VCaP (cell line): ENCODE measurements at regions not wholly inside any gene's neighbourhood (a gene's known extent, or its start where the extent isn't known, plus 50 kb on each side); places are given as distances from the start of the nearest gene placed in this dataset.

Experiments
- H3K27ac ChIP-seq: fragments of 450-650 bp; 2 replicates; pipeline ENCODE4 v1.5.1; 2017
- TF ChIP-seq, protein P1 (sequence below): fragments of 450-650 bp; conservative IDR thresholded peaks from 2 replicates; pipeline ENCODE4 v1.5.1; 2017; ENCODE audit warnings: mild to moderate bottlenecking, moderate library complexity

DNA sequence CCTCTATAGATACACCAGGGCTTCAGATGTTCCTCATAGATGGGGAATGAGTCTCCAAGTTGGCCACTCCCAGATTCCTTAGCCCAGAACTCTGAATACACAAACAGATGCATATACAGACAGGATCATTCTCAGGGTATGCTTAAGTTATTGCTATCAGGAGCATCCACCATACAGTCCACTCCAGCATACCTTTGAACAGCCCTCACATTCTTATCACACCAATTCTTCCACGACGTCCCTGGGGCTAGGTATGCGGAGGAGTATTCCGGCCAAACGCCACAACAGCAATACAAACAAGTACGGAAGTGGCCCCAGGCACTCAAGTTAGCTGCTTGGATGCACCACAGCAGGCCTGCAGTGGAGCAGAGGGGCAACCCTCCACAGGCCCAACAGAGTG lies 312.5 kb upstream of the CHAC2 start:
- TF ChIP-seq, protein P1, sequence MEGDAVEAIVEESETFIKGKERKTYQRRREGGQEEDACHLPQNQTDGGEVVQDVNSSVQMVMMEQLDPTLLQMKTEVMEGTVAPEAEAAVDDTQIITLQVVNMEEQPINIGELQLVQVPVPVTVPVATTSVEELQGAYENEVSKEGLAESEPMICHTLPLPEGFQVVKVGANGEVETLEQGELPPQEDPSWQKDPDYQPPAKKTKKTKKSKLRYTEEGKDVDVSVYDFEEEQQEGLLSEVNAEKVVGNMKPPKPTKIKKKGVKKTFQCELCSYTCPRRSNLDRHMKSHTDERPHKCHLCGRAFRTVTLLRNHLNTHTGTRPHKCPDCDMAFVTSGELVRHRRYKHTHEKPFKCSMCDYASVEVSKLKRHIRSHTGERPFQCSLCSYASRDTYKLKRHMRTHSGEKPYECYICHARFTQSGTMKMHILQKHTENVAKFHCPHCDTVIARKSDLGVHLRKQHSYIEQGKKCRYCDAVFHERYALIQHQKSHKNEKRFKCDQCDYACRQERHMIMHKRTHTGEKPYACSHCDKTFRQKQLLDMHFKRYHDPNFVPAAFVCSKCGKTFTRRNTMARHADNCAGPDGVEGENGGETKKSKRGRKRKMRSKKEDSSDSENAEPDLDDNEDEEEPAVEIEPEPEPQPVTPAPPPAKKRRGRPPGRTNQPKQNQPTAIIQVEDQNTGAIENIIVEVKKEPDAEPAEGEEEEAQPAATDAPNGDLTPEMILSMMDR = no peak
- no peak overlapping the region for H3K27ac ChIP-seq

DNA sequence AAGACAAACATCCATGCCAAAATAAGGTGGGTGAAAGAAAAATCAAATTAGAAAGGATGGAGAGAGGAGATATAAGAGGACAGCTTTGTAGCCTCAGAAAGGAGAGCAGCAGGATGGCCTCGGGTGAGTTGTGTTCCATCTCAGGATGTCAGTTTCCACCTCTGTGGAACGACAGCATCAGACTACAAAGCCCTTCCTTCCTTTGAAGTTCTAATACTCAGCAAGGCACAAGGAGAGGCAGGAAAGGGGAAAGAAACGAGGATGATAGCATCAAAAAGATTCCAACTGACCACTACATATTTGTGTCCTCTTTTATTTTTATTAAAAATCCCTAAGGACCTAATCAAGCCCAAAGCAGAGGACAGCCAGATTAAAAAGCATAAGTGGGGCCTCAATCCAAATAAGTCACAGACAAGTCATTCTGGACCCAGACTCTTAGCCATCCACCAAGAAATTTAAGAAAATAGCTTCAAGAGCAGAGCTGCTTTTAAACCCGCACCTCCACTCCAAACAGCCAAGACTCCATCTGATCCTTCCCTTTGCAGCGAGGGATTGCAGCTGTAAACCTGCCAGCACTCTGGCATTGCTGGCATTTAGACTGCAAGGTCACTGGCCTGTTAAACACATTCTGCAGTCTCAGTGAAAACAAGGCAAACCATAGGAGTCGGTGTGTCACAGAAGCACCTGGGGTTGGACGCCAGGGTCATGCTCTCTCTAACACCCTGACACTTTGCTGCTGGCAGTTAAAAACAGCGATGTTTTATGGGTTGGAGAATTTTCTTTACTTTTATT lies 314.5 kb upstream of the CHAC2 start:
- H3K27ac ChIP-seq = no peak overlapping the region
- TF ChIP-seq, protein P1 = no peak

DNA sequence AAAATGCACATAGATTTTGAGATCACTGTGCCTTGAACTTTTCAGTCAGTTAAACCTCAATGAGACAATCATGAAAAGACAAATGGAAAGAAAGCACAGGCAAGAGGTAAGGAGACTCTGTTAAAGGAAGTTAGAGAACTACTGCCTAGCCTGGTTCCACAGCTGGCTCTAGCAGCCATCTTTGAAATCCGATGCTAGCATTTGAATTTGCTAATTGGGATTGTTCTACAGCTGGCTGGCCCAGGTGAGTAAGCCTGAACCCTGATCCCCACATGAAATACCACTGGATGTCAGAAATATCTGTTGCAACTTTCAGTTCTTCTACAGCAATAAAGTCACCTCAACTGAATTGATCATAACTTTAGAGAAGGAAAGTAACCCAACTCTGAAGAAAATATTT lies 315.2 kb upstream of the CHAC2 start:
- no peak overlapping the region for H3K27ac ChIP-seq
- TF ChIP-seq, protein P1 = no peak

DNA sequence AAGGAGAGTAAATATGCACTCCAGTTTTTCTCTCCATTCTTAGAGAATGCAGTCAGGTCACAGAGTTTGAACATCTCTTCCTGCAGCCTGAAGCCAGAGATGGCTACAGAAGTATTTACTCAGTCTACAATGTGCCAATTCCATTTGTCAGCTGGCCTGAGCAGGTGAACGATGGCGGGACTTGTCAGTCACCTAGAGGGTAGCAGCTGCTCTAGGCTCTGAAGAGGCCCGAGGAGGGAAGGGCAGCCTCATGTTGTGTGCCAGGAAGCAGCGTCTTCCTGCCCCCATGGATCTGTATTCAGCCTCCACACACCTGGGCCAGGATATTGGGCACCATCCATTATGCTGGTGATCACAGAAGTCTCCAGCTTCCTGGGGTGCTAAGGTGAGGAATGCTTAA lies 316.7 kb upstream of the CHAC2 start:
- no peak overlapping the region for H3K27ac ChIP-seq
- TF ChIP-seq, protein P1 = no peak

DNA sequence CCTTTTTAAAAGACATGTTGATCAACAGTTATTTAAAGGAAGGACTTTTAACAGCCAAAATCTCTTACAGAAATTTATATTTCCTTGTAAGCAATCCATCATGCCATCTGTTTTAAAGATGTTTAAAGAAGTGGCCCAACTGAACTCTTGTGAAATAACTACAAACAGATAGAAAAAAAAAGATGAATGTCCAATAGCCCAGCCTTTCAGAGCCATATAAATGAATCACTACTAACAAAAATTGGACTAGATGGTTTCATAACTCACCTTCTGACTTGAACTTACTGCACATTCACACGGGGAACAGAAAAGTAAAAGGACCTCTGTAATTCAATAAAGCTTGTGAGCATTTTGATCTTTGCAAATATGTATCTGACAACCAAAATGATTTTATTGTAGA lies 319.0 kb upstream of the CHAC2 start:
- H3K27ac ChIP-seq = no peak overlapping the region
- TF ChIP-seq, protein P1 = no peak

DNA sequence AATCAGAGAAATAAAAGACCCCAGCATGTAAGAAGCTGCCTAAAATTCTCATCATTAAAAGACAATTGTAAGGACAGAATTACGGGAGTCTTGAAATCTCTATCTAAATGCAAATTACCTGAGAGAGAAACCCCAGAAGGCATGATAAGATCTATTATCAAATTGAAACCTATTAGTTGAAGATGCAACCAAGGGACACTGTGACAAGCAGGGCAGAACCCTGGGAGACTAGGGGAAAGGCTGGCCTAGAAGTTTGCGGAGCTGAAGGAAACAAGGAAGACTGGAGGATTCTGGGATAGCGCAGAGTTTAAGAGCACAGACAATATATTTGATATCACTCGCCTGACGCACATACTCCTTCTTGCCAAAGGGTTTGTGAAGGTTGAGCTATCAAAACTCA lies 319.5 kb upstream of the CHAC2 start:
- TF ChIP-seq, protein P1 = no peak

DNA sequence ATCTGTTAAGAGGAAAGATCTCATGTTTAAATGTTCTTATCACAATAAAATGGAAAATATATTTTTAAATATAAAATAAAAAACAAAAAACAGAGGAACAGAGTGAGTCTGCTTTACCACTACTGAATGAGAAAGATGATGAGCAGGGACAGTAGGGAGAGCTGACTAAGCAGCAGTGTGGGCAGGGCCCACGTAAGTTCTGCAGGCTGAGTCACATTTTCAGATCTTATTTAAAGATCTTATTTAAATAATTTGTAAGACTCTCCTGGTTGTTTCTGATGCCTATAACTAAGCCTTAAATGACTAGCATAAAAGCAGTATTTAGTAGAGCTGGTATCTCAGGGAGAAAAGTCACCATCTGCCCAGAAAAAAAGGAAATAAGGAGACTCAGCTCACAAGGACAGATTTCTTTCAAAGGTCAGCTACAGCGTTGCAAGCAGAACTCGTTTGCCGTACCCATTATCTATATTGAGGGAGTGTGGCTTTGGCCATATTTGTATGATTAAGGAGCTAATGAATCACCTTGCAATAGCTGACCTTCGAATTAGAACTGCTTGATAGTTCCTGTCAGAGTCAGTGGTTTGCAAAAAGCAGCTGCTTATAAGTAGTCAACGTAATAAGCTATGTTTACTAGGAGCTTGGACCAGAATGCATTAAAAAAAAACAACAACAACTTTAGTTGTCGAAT lies 322.1 kb upstream of the CHAC2 start:
- no peak overlapping the region for H3K27ac ChIP-seq
- TF ChIP-seq, protein P1 = no peak

More for the DNA sequence above, 319.5 kb upstream of the CHAC2 start:
- no peak overlapping the region for H3K27ac ChIP-seq
